ENCODE measurements at regions not wholly inside any gene's neighbourhood (a gene's known extent, or its start where the extent isn't known, plus 50 kb on each side); places are given as distances from the start of the nearest gene placed in this dataset.

- FAIRE-seq (no peak), DNase-seq (ENCODE audit: low read depth, low spot score) (no peak)
- Histone ChIP-seq H3K4me1 (ENCODE audit: control insufficient read depth, extremely low read depth, insufficient read depth, low read length) (no peaks in the 10 kb centered on the region), H3K36me3 (ENCODE audit: control insufficient read depth in 2 of 2, extremely low read depth in 1 of 2, insufficient read depth in 2 of 2, low read length in 2 of 2) (no peaks in the 10 kb centered on the region), H3K27ac (ENCODE audit: insufficient read depth, low read depth, low read length) (no peak overlapping the region), H3K27me3 (ENCODE audit: control insufficient read depth in 2 of 2, insufficient read depth in 2 of 2, low read length in 2 of 2) (no peaks in the 10 kb centered on the region), H3K9me1 (replicated peaks; ENCODE audit: control insufficient read depth, extremely low read depth, insufficient read depth, low read length) (no peaks in the 10 kb centered on the region), H4K20me1 (replicated peaks; ENCODE audit: control insufficient read depth, extremely low read depth, insufficient read depth, low read length) (no peaks in the 10 kb centered on the region), H3K79me2 (ENCODE audit: control insufficient read depth, insufficient read depth, low read length) (no peaks in the 10 kb centered on the region), H3K4me2 (ENCODE audit: insufficient read depth, low read length) (no peak overlapping the region), H2AFZ (ENCODE audit: low read depth, low read length) (no peak overlapping the region), H3K9me3 (replicated peaks; ENCODE audit: control insufficient read depth, insufficient read depth, low read length) (peaks cover 3% of the 10 kb centered on the region), H3K4me3 (replicated peaks in 1 of 3; ENCODE audit: insufficient read depth in 1 of 3, low read depth in 1 of 3, low read length in 3 of 3) (no peak overlapping the region), H3K9ac (replicated peaks; ENCODE audit: extremely low read depth, insufficient read depth, low read length) (no peak overlapping the region)
- TF ChIP-seq POLR2AphosphoS5 (IDR thresholded peaks at IDR 0.05; ENCODE audit: insufficient read depth, low read depth, low read length) = no peak
- no peak for TF ChIP-seq MYC (IDR thresholded peaks at IDR 0.05; ENCODE audit: low read depth, low read length)
- TF ChIP-seq CTCF (IDR thresholded peaks at IDR 0.05; ENCODE audit: extremely low read depth in 1 of 2, insufficient read depth in 1 of 2, low read depth in 1 of 2, low read length in 2 of 2) = no peak
- TF ChIP-seq FOS (IDR thresholded peaks at IDR 0.05; ENCODE audit: borderline replicate concordance, insufficient read depth, low read length) = no peak
- TF ChIP-seq MAX (IDR thresholded peaks at IDR 0.05; ENCODE audit: insufficient read depth, insufficient read length) = no peak
- no peak for TF ChIP-seq JUN (IDR thresholded peaks at IDR 0.05; ENCODE audit: borderline replicate concordance, insufficient read depth, insufficient read length, low read depth)
- no peak for TF ChIP-seq GATA2 (IDR thresholded peaks at IDR 0.05; ENCODE audit: insufficient read depth, insufficient read length, low read depth, low read length)
- TF ChIP-seq EZH2 (IDR thresholded peaks at IDR 0.05; ENCODE audit: borderline replicate concordance, low read depth, low read length, severe bottlenecking) = no peak
- no peak for TF ChIP-seq POLR2A (IDR thresholded peaks at IDR 0.05; ENCODE audit: low read depth, low read length)
- dilution Hi-C loops (cut with MboI; ENCODE audit: extremely low pct_ligation_motif_present, low sequenced_read_pairs) = no loop called here
- CTCF ChIA-PET = interaction anchor here (0.9 kb wide), 1 partner anchor 148 kb away, joined by 3 read pairs; no protein-coding TSS in a partner anchor
- intact Hi-C loops (cut with micrococcal nuclease) = no loop called here
- POLR2A ChIA-PET = no interaction called here
- BruUV-seq (replicated peaks) = no TSS peak
Observed at GRCh38 chr16:88289968-88290401, 92.8 kb upstream of the ZNF469 start.
